Thyroid gland (tissue), 4 donors: ENCODE measurements at regions not wholly inside any gene's neighbourhood (a gene's known extent, or its start where the extent isn't known, plus 50 kb on each side); places are given as distances from the start of the nearest gene placed in this dataset.

Experiments used
- POLR2A ChIP-seq, 2 donors: fragments of 450-650 bp; IDR thresholded peaks; one replicate each; pipeline ENCODE4 v1.6.1; 2017; ENCODE audit warnings: antibody characterized with exemption in 2 of 2, mild to moderate bottlenecking in 2 of 2, moderate library complexity in 1 of 2
- TF ChIP-seq, protein P1 (sequence below), 6 experiments: fragments of 200-600 bp in 3 of 6; fragments of 450-650 bp in 3 of 6; sonication (generic) in 3 of 6; IDR thresholded peaks; one replicate each; pipeline ENCODE4 v1.5.1; 2016 to 2019; ENCODE audit warnings: antibody characterized with exemption in 6 of 6, mild to moderate bottlenecking in 2 of 6, inconsistent platforms in 1 of 6, moderate library complexity in 1 of 6

DNA sequence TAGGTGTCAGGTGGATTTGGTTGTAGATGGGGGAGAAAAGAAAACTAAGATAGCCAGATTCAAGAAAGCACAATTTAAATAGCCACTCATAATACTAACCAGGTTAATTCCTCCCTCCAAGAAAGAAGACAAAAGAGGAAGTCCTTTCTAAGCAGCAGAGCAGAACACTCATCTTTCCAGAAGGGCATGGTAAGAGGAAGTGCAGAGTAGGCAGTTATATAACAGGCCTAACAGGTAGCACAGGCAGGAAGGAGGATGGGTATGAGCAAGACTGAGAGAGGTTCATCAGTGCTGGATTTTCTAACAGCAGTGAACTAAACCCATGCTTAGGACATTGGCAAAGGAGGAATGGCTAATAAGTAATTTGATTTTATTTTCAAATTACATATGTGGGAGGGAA, 517.5 kb downstream of the PLPP3 start:
- TF ChIP-seq, protein P1, sequence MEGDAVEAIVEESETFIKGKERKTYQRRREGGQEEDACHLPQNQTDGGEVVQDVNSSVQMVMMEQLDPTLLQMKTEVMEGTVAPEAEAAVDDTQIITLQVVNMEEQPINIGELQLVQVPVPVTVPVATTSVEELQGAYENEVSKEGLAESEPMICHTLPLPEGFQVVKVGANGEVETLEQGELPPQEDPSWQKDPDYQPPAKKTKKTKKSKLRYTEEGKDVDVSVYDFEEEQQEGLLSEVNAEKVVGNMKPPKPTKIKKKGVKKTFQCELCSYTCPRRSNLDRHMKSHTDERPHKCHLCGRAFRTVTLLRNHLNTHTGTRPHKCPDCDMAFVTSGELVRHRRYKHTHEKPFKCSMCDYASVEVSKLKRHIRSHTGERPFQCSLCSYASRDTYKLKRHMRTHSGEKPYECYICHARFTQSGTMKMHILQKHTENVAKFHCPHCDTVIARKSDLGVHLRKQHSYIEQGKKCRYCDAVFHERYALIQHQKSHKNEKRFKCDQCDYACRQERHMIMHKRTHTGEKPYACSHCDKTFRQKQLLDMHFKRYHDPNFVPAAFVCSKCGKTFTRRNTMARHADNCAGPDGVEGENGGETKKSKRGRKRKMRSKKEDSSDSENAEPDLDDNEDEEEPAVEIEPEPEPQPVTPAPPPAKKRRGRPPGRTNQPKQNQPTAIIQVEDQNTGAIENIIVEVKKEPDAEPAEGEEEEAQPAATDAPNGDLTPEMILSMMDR (IDR thresholded peaks at IDR 0.05), result no peak
- no peak for TF ChIP-seq POLR2A (IDR thresholded peaks at IDR 0.05)
